GM12878 (cell line): ENCODE measurements at regions not wholly inside any gene's neighbourhood (a gene's known extent, or its start where the extent isn't known, plus 50 kb on each side); places are given as distances from the start of the nearest gene placed in this dataset.

ENCODE experiments used
- BCL11A ChIP-seq: IDR thresholded peaks from 2 replicates; pipeline ENCODE4 v1.6.1; 2011; ENCODE audit warnings: low read depth, low read length
- BMI1 ChIP-seq: fragments of 450-650 bp; IDR thresholded peaks from 2 replicates; pipeline ENCODE4 v1.6.1; 2016; ENCODE audit warnings: mild to moderate bottlenecking, moderate library complexity, borderline replicate concordance
- CHD2 ChIP-seq: IDR thresholded peaks from 2 replicates; pipeline ENCODE4 v1.6.1; 2011; ENCODE audit warnings: low read depth, low read length, improper control_type of control experiment, borderline replicate concordance
- CREM ChIP-seq: IDR thresholded peaks from 2 replicates; pipeline ENCODE4 v1.6.1; 2014; ENCODE audit warnings: antibody characterized with exemption, low read depth
- EED ChIP-seq: sonication (generic); IDR thresholded peaks from 2 replicates; pipeline ENCODE4 v1.6.1; 2016; ENCODE audit warnings: antibody characterized with exemption, low read depth
- FOXM1 ChIP-seq: IDR thresholded peaks from 2 replicates; pipeline ENCODE4 v1.6.1; 2012; ENCODE audit warnings: low read depth, mild to moderate bottlenecking, inconsistent platforms, low read length, moderate library complexity
- GABPA ChIP-seq: IDR thresholded peaks from 2 replicates; pipeline ENCODE4 v1.6.1; 2014; ENCODE audit warnings: antibody characterized with exemption, low read depth, mild to moderate bottlenecking, inconsistent platforms
- GATAD2B ChIP-seq: fragments of 450-650 bp; conservative IDR thresholded peaks from 2 replicates; pipeline ENCODE4 v1.6.1; 2017; ENCODE audit warnings: low read depth, mild to moderate bottlenecking, moderate library complexity
- IRF4 ChIP-seq: IDR thresholded peaks from 2 replicates; pipeline ENCODE4 v1.6.1; 2011; ENCODE audit warnings: low read depth, low read length
- MEF2A ChIP-seq: IDR thresholded peaks from 2 replicates; pipeline ENCODE4 v1.6.1; 2011; ENCODE audit warnings: low read depth, mild to moderate bottlenecking, low read length, moderate library complexity; ENCODE audit not compliant: insufficient read depth
- MTA2 ChIP-seq: fragments of 450-650 bp; IDR thresholded peaks from 2 replicates; pipeline ENCODE4 v1.6.1; 2016; ENCODE audit warnings: low read depth, mild to moderate bottlenecking, moderate library complexity
- MYB ChIP-seq: fragments of 150-350 bp; IDR thresholded peaks from 2 replicates; pipeline ENCODE4 v1.6.1; 2014; ENCODE audit warnings: mild to moderate bottlenecking, low read depth, low read length, borderline replicate concordance
- NBN ChIP-seq: fragments of 450-650 bp; IDR thresholded peaks from 2 replicates; pipeline ENCODE4 v1.6.1; 2016
- NFIC ChIP-seq: IDR thresholded peaks from 2 replicates; pipeline ENCODE4 v1.6.1; 2012; ENCODE audit warnings: low read depth, mild to moderate bottlenecking, inconsistent platforms, low read length, moderate library complexity
- NFYB ChIP-seq: IDR thresholded peaks from 2 replicates; pipeline ENCODE4 v1.6.1; 2011; ENCODE audit warnings: low read depth, mild to moderate bottlenecking, low read length, improper control_type of control experiment, moderate library complexity; ENCODE audit not compliant: insufficient read depth
- PAX5 ChIP-seq: IDR thresholded peaks from 2 replicates; pipeline ENCODE4 v1.6.1; 2011; ENCODE audit warnings: low read depth, low read length, borderline replicate concordance
- POLR2AphosphoS5 ChIP-seq: IDR thresholded peaks from 2 replicates; pipeline ENCODE4 v1.6.1; 2011; ENCODE audit warnings: mild to moderate bottlenecking, low read length, inconsistent platforms
- POU2F2 ChIP-seq: IDR thresholded peaks from 3 replicates; pipeline ENCODE4 v1.6.1; 2011; ENCODE audit warnings: low read depth, mild to moderate bottlenecking, low read length, borderline replicate concordance
- RCOR1 ChIP-seq: conservative IDR thresholded peaks from 2 replicates; pipeline ENCODE4 v1.6.1; 2012; ENCODE audit warnings: low read depth, low read length, improper control_type of control experiment
- RUNX3 ChIP-seq: IDR thresholded peaks from 2 replicates; pipeline ENCODE4 v1.6.1; 2012; ENCODE audit warnings: low read length, inconsistent platforms
- SMARCA5 ChIP-seq: fragments of 450-650 bp; IDR thresholded peaks from 2 replicates; pipeline ENCODE4 v1.6.1; 2017; ENCODE audit warnings: mild to moderate bottlenecking
- SPI1 ChIP-seq: IDR thresholded peaks from 2 replicates; pipeline ENCODE4 v1.6.1; 2011; ENCODE audit warnings: low read depth, mild to moderate bottlenecking, low read length, moderate library complexity, borderline replicate concordance; ENCODE audit not compliant: insufficient read depth
- TARDBP ChIP-seq: IDR thresholded peaks from 2 replicates; pipeline ENCODE4 v1.6.1; 2016; ENCODE audit warnings: borderline replicate concordance
- TCF3 ChIP-seq: IDR thresholded peaks from 2 replicates; pipeline ENCODE4 v1.6.1; 2012; ENCODE audit warnings: low read depth, mild to moderate bottlenecking, low read length, borderline replicate concordance; ENCODE audit not compliant: insufficient read depth
- ZNF207 ChIP-seq: fragments of 450-650 bp; IDR thresholded peaks from 2 replicates; pipeline ENCODE4 v1.6.1; 2014; ENCODE audit warnings: antibody characterized with exemption, mild to moderate bottlenecking, borderline replicate concordance
- ZNF24 ChIP-seq: fragments of 450-650 bp; IDR thresholded peaks from 2 replicates; pipeline ENCODE4 v1.6.1; 2017; ENCODE audit warnings: antibody characterized with exemption, mild to moderate bottlenecking
- TF ChIP-seq, protein P1 (sequence below): fragments of 450-650 bp; IDR thresholded peaks from 2 replicates; pipeline ENCODE4 v1.6.1; 2017; ENCODE audit warnings: mild to moderate bottlenecking, low read depth, inconsistent platforms; ENCODE audit not compliant: poor library complexity, severe bottlenecking
- TF ChIP-seq, protein P2 (sequence below): fragments of 450-650 bp; IDR thresholded peaks from 2 replicates; pipeline ENCODE4 v1.6.1; 2016; ENCODE audit warnings: mild to moderate bottlenecking
- TF ChIP-seq, protein P3 (sequence below): IDR thresholded peaks from 2 replicates; pipeline ENCODE4 v1.6.1; 2012; ENCODE audit warnings: low read length, inconsistent platforms

DNA sequence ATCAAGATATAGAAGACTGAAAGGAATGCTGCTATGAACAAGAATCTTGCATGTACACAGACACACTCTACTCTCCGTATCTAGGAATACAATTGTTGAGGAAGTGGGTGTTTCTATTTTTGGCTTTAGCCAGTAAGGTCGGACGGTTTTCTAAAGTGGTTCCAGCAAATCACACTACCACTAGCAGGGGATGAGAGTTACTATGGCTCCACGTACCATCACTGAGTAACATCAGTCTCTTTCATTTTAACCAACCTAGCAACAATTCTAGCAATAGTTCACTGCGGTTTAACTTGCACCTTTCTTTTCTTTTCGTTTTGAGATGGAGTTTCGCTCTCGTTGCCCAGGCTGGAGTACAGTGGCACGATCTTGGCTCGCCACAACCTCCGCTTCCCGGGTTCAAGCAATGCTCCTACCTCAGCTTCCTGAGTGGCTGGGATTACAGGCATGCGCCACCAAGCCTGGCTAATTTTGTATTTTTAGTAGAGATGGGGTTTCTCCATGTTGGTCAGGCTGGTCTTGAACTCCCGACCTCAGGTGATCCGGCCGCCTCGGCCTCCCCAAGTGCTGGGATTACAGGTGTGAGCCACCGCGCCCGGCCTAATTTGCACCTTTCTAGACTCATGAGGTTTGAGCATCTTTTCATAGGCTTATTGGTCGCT, 103.2 kb upstream of the ZNF746 start (continued):
- TF ChIP-seq NFIC (peak; percentile 93), ZNF207 (peak; percentile 84; the same call in 1 of the 2 replicates), BMI1 (peak; percentile 85), RCOR1 (0 out of 2 replicates have a peak, but pooled peaks have one; percentile 73), IRF4 (peak; percentile 83), NFYB (0 out of 2 replicates have a peak, but pooled peaks have one; percentile 28), RUNX3 (peak; percentile 97), MTA2 (peak; percentile 98), EED (peak; percentile 98), PAX5 (peak; percentile 73; the same call in 1 of the 2 replicates), MYB (peak; percentile 58; the same call in 1 of the 2 replicates), MEF2A (peak; percentile 97), SPI1 (peak; percentile 84), BCL11A (peak; percentile 84), TARDBP (0 out of 2 replicates have a peak, but pooled peaks have one; percentile 28), CHD2 (peak; percentile 25; the same call in 1 of the 2 replicates), SMARCA5 (peak; percentile 80), CREM (peak; percentile 91), POLR2AphosphoS5 (peak; percentile 68; the same call in 1 of the 2 replicates), TCF3 (peak; percentile 79; the same call in 1 of the 2 replicates), GABPA (0 out of 2 replicates have a peak, but pooled peaks have one; percentile 48), FOXM1 (peak; percentile 97), ZNF24 (peak; percentile 78), POU2F2 (peak; percentile 58; the same call in 1 of the 3 replicates), NBN (peak; percentile 95), GATAD2B (peak; percentile 78)
- TF ChIP-seq, protein P1, sequence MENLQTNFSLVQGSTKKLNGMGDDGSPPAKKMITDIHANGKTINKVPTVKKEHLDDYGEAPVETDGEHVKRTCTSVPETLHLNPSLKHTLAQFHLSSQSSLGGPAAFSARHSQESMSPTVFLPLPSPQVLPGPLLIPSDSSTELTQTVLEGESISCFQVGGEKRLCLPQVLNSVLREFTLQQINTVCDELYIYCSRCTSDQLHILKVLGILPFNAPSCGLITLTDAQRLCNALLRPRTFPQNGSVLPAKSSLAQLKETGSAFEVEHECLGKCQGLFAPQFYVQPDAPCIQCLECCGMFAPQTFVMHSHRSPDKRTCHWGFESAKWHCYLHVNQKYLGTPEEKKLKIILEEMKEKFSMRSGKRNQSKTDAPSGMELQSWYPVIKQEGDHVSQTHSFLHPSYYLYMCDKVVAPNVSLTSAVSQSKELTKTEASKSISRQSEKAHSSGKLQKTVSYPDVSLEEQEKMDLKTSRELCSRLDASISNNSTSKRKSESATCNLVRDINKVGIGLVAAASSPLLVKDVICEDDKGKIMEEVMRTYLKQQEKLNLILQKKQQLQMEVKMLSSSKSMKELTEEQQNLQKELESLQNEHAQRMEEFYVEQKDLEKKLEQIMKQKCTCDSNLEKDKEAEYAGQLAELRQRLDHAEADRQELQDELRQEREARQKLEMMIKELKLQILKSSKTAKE: peak; percentile 95
- TF ChIP-seq, protein P2, sequence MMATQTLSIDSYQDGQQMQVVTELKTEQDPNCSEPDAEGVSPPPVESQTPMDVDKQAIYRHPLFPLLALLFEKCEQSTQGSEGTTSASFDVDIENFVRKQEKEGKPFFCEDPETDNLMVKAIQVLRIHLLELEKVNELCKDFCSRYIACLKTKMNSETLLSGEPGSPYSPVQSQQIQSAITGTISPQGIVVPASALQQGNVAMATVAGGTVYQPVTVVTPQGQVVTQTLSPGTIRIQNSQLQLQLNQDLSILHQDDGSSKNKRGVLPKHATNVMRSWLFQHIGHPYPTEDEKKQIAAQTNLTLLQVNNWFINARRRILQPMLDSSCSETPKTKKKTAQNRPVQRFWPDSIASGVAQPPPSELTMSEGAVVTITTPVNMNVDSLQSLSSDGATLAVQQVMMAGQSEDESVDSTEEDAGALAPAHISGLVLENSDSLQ: peak; percentile 38; the same call in 1 of the 2 replicates
- TF ChIP-seq, protein P3, sequence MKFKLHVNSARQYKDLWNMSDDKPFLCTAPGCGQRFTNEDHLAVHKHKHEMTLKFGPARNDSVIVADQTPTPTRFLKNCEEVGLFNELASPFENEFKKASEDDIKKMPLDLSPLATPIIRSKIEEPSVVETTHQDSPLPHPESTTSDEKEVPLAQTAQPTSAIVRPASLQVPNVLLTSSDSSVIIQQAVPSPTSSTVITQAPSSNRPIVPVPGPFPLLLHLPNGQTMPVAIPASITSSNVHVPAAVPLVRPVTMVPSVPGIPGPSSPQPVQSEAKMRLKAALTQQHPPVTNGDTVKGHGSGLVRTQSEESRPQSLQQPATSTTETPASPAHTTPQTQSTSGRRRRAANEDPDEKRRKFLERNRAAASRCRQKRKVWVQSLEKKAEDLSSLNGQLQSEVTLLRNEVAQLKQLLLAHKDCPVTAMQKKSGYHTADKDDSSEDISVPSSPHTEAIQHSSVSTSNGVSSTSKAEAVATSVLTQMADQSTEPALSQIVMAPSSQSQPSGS: peak; percentile 89
